Endothelial cell of umbilical vein (primary cell): ENCODE measurements at regions not wholly inside any gene's neighbourhood (a gene's known extent, or its start where the extent isn't known, plus 50 kb on each side); places are given as distances from the start of the nearest gene placed in this dataset.

ENCODE experiments used
- BruUV-seq: library from RNA; stranded (reverse); fragments of 400-500 nt; replicated peaks from 2 replicates; lab custom pipeline; 2021; lab: Mats Ljungman, UMichigan
- CTCF ChIA-PET: fragments of 300-600, 350-600 bp; sonication (Branson Sonifier 250); formaldehyde crosslinking; loops from one replicate; lab custom pipeline; 2021; ENCODE audit warnings: antibody characterized with exemption, inconsistent platforms; lab: Charles Lee
- POLR2A ChIA-PET: fragments of 300-600, 350-600 bp; sonication (Branson Sonifier 250); formaldehyde crosslinking; loops from one replicate; lab custom pipeline; 2021; ENCODE audit warnings: antibody characterized with exemption, inconsistent platforms; lab: Charles Lee
- DNase-seq: peaks from one replicate; pipeline ENCODE4 v3.0.0-alpha.2; 2011; ENCODE audit warnings: low read depth, low spot score
- FAIRE-seq: peaks from 2 replicates; lab custom pipeline; 2011; peaks lifted over from hg19 to GRCh38; lab: Jason Lieb, UNC
- H2AFZ ChIP-seq: 2 replicates; pipeline ENCODE4 v1.6.0; 2012; ENCODE audit warnings: low read depth, low read length, control low read depth, inconsistent platforms
- H3K27ac ChIP-seq: 2 replicates; pipeline ENCODE4 v1.5.1; 2011; ENCODE audit warnings: low read depth, mild to moderate bottlenecking, control low read depth, low read length, moderate library complexity; ENCODE audit not compliant: insufficient read depth
- H3K27me3 ChIP-seq, 2 experiments: 2 replicates each; pipeline versions ENCODE4 v1.6.0 to v1.6.1; 2011; ENCODE audit warnings: low read length in 2 of 2, mixed read lengths in 1 of 2; ENCODE audit not compliant: control insufficient read depth in 2 of 2, insufficient read depth in 2 of 2
- H3K36me3 ChIP-seq, 2 experiments: 2 replicates in 1 of 2; 3 replicates in 1 of 2; pipeline ENCODE4 v1.5.1; 2011; ENCODE audit warnings: low read length in 2 of 2, mild to moderate bottlenecking in 1 of 2, moderate library complexity in 1 of 2; ENCODE audit not compliant: control insufficient read depth in 2 of 2, insufficient read depth in 2 of 2; ENCODE audit errors: extremely low read depth in 1 of 2
- H3K4me1 ChIP-seq: 3 replicates; pipeline ENCODE4 v1.5.1; 2011; ENCODE audit warnings: mild to moderate bottlenecking, low read length; ENCODE audit not compliant: control insufficient read depth, insufficient read depth; ENCODE audit errors: extremely low read depth
- H3K4me2 ChIP-seq: 2 replicates; pipeline ENCODE4 v1.6.1; 2011; ENCODE audit warnings: low read length, control low read depth, mixed read lengths; ENCODE audit not compliant: insufficient read depth
- H3K4me3 ChIP-seq, 3 experiments: fragments of 200-600 bp in 1 of 3; sonication (generic), shearing (Covaris generic) in 1 of 3; replicated peaks in 1 of 3; 2 replicates each; pipeline ENCODE4 v1.5.1; 2011 to 2016; ENCODE audit warnings: control low read depth in 3 of 3, low read length in 3 of 3, mild to moderate bottlenecking in 2 of 3, inconsistent platforms in 1 of 3, low read depth in 1 of 3, moderate library complexity in 1 of 3; ENCODE audit not compliant: insufficient read depth in 1 of 3
- H3K79me2 ChIP-seq: 2 replicates; pipeline ENCODE4 v1.6.0; 2012; ENCODE audit warnings: low read length, inconsistent platforms; ENCODE audit not compliant: control insufficient read depth, insufficient read depth
- H3K9ac ChIP-seq: replicated peaks from 2 replicates; pipeline ENCODE3; 2011; ENCODE audit warnings: low read length, control low read depth; ENCODE audit not compliant: insufficient read depth; ENCODE audit errors: extremely low read depth
- H3K9me1 ChIP-seq: replicated peaks from 3 replicates; pipeline ENCODE4 v1.6.0; 2011; ENCODE audit warnings: mild to moderate bottlenecking, low read length; ENCODE audit not compliant: control insufficient read depth, insufficient read depth; ENCODE audit errors: extremely low read depth
- H3K9me3 ChIP-seq: replicated peaks from 2 replicates; pipeline ENCODE4 v1.5.1; 2012; ENCODE audit warnings: low read length, inconsistent platforms; ENCODE audit not compliant: control insufficient read depth, insufficient read depth
- H4K20me1 ChIP-seq: replicated peaks from 2 replicates; pipeline ENCODE3; 2011; ENCODE audit warnings: mild to moderate bottlenecking, low read length; ENCODE audit not compliant: control insufficient read depth, insufficient read depth; ENCODE audit errors: extremely low read depth
- EZH2 ChIP-seq: IDR thresholded peaks from 2 replicates; pipeline ENCODE4 v1.6.1; 2012; ENCODE audit warnings: borderline replicate concordance, low read depth, mild to moderate bottlenecking, moderate library complexity, low read length, inconsistent platforms; ENCODE audit not compliant: severe bottlenecking
- FOS ChIP-seq: IDR thresholded peaks from 2 replicates; pipeline ENCODE4 v1.6.1; 2011; ENCODE audit warnings: mild to moderate bottlenecking, low read length, moderate library complexity, borderline replicate concordance; ENCODE audit not compliant: insufficient read depth
- GATA2 ChIP-seq: IDR thresholded peaks from 2 replicates; pipeline ENCODE4 v1.7.0; 2011; ENCODE audit warnings: low read depth, mild to moderate bottlenecking, moderate library complexity, mixed read lengths, low read length; ENCODE audit not compliant: insufficient read length, insufficient read depth
- JUN ChIP-seq: IDR thresholded peaks from 2 replicates; pipeline ENCODE4 v1.6.1; 2011; ENCODE audit warnings: borderline replicate concordance, low read depth; ENCODE audit not compliant: insufficient read length, insufficient read depth
- MAX ChIP-seq: IDR thresholded peaks from 2 replicates; pipeline ENCODE4 v1.6.1; 2011; ENCODE audit not compliant: insufficient read depth, insufficient read length
- MYC ChIP-seq: IDR thresholded peaks from one replicate; pipeline ENCODE4 v1.6.1; 2011; ENCODE audit warnings: mild to moderate bottlenecking, low read depth, low read length
- POLR2A ChIP-seq: IDR thresholded peaks from 2 replicates; pipeline ENCODE4 v1.6.1; 2012; ENCODE audit warnings: low read depth, mild to moderate bottlenecking, control low read depth, low read length
- POLR2AphosphoS5 ChIP-seq: IDR thresholded peaks from 2 replicates; pipeline ENCODE4 v1.6.1; 2012; ENCODE audit warnings: low read depth, mild to moderate bottlenecking, control low read depth, low read length, moderate library complexity; ENCODE audit not compliant: insufficient read depth
- dilution Hi-C: fragments of 300-500 bp; cut with MboI; formaldehyde crosslinking; loops from one replicate; pipeline ENCODE4 v1.15.0; 2019; ENCODE audit warnings: low sequenced_read_pairs; ENCODE audit not compliant: extremely low pct_ligation_motif_present
- intact Hi-C: fragments of 100-400 bp; cut with micrococcal nuclease; formaldehyde crosslinking; loops from one replicate; pipeline ENCODE4 v1.10.0; 2022
- TF ChIP-seq, protein P1 (sequence below), 2 donors: IDR thresholded peaks; 1 replicate in 1 of 2; 2 replicates in 1 of 2; pipeline ENCODE4 v1.5.1; 2011; ENCODE audit warnings: low read length in 2 of 2, mild to moderate bottlenecking in 2 of 2, moderate library complexity in 2 of 2, control low read depth in 1 of 2, inconsistent platforms in 1 of 2, low read depth in 1 of 2; ENCODE audit not compliant: insufficient read depth in 1 of 2; ENCODE audit errors: extremely low read depth in 1 of 2

GRCh38 chr4:188661502-188661901, 522.3 kb downstream of the TRIML1 start:
- H3K9me1 ChIP-seq: no peaks in the 10 kb centered on the region
- intact Hi-C loops (no loop called here), dilution Hi-C loops (no loop called here)
- TF ChIP-seq MYC: no peak
- FAIRE-seq: no peak
- no TSS peak for BruUV-seq
- H3K27ac ChIP-seq: no peak overlapping the region
- no peaks in the 10 kb centered on the region for H3K9me3 ChIP-seq
- no peak overlapping the region for H2AFZ ChIP-seq
- H3K4me1 ChIP-seq: no peaks in the 10 kb centered on the region
- no peak overlapping the region for H3K4me3 ChIP-seq
- H3K4me2 ChIP-seq: no peak overlapping the region
- no peaks in the 10 kb centered on the region for H3K79me2 ChIP-seq
- no peaks in the 10 kb centered on the region for H3K36me3 ChIP-seq
- no peak for DNase-seq
- no peak overlapping the region for H3K9ac ChIP-seq
- ChIA-PET POLR2A (no interaction called here), CTCF (no interaction called here)
- H4K20me1 ChIP-seq: no peaks in the 10 kb centered on the region
- H3K27me3 ChIP-seq: no peaks in the 10 kb centered on the region

DNA sequence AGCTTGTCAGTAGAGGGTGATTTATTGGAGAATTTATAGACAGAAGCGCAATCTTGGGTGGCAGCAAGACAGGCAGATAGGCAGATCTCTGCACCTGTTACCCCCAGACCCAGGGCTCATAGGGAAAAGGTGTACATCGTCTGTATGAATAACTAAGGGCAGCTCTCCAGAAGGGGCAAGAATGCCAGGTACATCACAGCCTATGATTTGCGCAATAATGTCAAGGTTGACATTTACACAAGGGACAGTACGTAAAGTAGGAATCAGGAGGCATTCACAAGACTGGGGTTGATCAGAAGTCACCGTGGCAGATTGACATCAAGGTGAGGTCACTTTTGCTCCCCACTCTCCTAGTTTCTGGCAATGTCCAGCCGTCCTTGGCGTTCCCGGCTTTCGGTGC, 524.1 kb downstream of the TRIML1 start:
- no peak for FAIRE-seq
- H3K4me1 ChIP-seq: no peaks in the 10 kb centered on the region

More for the DNA sequence above, 524.1 kb downstream of the TRIML1 start:
- TF ChIP-seq MYC (no peak), POLR2AphosphoS5 (no peak), FOS (no peak), POLR2A (no peak), MAX (no peak), JUN (no peak), EZH2 (no peak), GATA2 (no peak)
- TF ChIP-seq, protein P1, sequence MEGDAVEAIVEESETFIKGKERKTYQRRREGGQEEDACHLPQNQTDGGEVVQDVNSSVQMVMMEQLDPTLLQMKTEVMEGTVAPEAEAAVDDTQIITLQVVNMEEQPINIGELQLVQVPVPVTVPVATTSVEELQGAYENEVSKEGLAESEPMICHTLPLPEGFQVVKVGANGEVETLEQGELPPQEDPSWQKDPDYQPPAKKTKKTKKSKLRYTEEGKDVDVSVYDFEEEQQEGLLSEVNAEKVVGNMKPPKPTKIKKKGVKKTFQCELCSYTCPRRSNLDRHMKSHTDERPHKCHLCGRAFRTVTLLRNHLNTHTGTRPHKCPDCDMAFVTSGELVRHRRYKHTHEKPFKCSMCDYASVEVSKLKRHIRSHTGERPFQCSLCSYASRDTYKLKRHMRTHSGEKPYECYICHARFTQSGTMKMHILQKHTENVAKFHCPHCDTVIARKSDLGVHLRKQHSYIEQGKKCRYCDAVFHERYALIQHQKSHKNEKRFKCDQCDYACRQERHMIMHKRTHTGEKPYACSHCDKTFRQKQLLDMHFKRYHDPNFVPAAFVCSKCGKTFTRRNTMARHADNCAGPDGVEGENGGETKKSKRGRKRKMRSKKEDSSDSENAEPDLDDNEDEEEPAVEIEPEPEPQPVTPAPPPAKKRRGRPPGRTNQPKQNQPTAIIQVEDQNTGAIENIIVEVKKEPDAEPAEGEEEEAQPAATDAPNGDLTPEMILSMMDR (IDR thresholded peaks at IDR 0.05; ENCODE audit: extremely low read depth in 1 of 2, insufficient read depth in 1 of 2, low read depth in 1 of 2, low read length in 2 of 2): no peak
- H3K4me2 ChIP-seq: no peak overlapping the region
- CTCF ChIA-PET: no interaction called here
- no peaks in the 10 kb centered on the region for H3K79me2 ChIP-seq
- no peaks in the 10 kb centered on the region for H3K27me3 ChIP-seq
- no peak overlapping the region for H3K4me3 ChIP-seq
- no peak for DNase-seq
- dilution Hi-C loops (no loop called here), intact Hi-C loops (no loop called here)
- POLR2A ChIA-PET: no interaction called here
- no peak overlapping the region for H3K9ac ChIP-seq
- no peaks in the 10 kb centered on the region for H3K9me1 ChIP-seq
- H4K20me1 ChIP-seq: no peaks in the 10 kb centered on the region
- no peaks in the 10 kb centered on the region for H3K9me3 ChIP-seq
- H3K36me3 ChIP-seq: no peaks in the 10 kb centered on the region
- no TSS peak for BruUV-seq
- no peak overlapping the region for H3K27ac ChIP-seq
- H2AFZ ChIP-seq: no peak overlapping the region
